GM13977 (cell line): ENCODE measurements at regions not wholly inside any gene's neighbourhood (a gene's known extent, or its start where the extent isn't known, plus 50 kb on each side); places are given as distances from the start of the nearest gene placed in this dataset.

ENCODE experiments used
- DNase-seq: peaks from one replicate; pipeline ENCODE4 v3.0.0; 2012; ENCODE audit warnings: low spot score
- CTCF ChIP-seq: IDR thresholded peaks from 2 replicates; pipeline ENCODE4 v1.5.1; 2012; ENCODE audit warnings: mild to moderate bottlenecking, control low read depth; ENCODE audit not compliant: insufficient read depth; ENCODE audit errors: extremely low read depth, missing control alignments
- in situ Hi-C: fragments of 300-500 bp; cut with MboI; formaldehyde crosslinking; loops from one replicate; pipeline ENCODE4 v1.12.0; 2022; ENCODE audit warnings: low sequenced_read_pairs, low pct_unique_long_range_greater_than_20kb, mixed read lengths, inconsistent platforms; ENCODE audit not compliant: unreplicated experiment

- DNase-seq: no peak
- in situ Hi-C loops: no loop called here
These were observed 166.8 kb upstream of the PREP start for GRCh38 chr6:105569706-105570105.

GRCh38 chr6:105568751-105569150 lies 165.9 kb upstream of the PREP start:
- TF ChIP-seq CTCF: no peak
- in situ Hi-C loops: no loop called here
- DNase-seq: no peak

More at GRCh38 chr6:105569706-105570105, 166.8 kb upstream of the PREP start:
- no peak for TF ChIP-seq CTCF

GRCh38 chr6:105568142-105568541 lies 165.3 kb upstream of the PREP start:
- in situ Hi-C loops: no loop called here
- no peak for DNase-seq
- TF ChIP-seq CTCF: no peak

- no peak for TF ChIP-seq CTCF
- in situ Hi-C loops: no loop called here
- DNase-seq: no peak
These were observed 164.3 kb upstream of the PREP start for GRCh38 chr6:105567140-105567539.

- no peak for DNase-seq
- in situ Hi-C loops: no loop called here
- TF ChIP-seq CTCF: no peak
These were observed 163.6 kb upstream of the PREP start for GRCh38 chr6:105566503-105566902.

GRCh38 chr6:105564121-105564902 lies 161.4 kb upstream of the PREP start:
- DNase-seq: no peak
- in situ Hi-C loops: no loop called here
- TF ChIP-seq CTCF: no peak
